ENCODE measurements at regions not wholly inside any gene's neighbourhood (a gene's known extent, or its start where the extent isn't known, plus 50 kb on each side); places are given as distances from the start of the nearest gene placed in this dataset.

DNA sequence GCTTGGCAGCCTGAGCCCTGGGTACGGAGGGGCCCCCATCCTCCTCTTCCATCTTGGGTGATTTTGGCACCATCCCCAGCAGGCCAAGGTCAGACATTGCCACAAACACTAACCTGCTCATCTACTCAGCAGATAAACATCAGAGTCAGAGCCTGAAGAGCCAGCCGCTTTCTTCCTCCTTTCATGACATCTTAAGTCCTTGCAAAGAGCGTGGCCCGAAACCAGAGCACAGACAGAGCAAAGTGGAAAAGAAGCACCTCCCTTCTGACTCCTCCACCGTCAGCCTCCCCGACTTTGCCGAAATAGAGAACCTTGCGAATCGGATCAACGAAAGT, 60.4 kb upstream of the RPH3AL start:
- DNase-seq (ENCODE audit: low read depth), result no peak

DNA sequence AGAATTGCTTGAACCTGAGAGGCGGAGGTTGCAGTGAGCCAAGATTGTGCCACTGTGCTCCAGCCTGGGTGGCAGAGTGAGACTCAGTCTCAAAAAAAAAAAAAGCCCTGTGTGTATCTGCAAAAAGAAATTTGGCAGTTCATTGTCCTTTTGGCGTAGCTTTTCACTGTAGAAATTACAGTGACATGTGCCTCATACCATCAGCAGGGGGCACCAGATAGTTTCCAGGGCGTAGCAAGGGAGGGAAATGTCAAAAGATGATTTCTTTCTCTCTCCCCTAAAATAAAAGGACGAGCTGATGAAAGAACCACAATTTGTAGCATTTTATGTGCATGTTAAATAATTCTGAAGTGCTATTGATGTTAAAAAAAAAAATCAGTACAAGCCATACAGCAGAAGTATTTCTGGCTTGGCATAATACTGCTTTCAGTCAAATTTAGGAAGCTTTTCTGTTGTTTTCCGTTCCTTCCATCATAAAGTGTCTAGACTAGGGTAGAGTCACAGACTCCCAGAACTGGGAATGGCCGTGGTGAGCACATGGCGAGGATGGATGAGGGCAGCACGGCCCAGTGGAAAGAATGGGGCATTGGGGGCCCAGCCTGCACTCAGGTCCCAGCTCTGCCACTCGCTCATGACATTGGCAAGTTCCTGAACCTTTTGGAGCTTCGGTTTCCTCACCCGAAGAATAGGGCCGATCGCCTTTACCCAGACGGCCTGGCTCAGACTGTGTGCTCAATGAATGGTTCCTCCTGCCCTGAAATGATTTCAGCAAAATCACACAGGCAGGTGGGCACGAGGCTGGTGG, 59.8 kb upstream of the RPH3AL start:
- DNase-seq (ENCODE audit: low read depth), result peak; percentile 48

DNA sequence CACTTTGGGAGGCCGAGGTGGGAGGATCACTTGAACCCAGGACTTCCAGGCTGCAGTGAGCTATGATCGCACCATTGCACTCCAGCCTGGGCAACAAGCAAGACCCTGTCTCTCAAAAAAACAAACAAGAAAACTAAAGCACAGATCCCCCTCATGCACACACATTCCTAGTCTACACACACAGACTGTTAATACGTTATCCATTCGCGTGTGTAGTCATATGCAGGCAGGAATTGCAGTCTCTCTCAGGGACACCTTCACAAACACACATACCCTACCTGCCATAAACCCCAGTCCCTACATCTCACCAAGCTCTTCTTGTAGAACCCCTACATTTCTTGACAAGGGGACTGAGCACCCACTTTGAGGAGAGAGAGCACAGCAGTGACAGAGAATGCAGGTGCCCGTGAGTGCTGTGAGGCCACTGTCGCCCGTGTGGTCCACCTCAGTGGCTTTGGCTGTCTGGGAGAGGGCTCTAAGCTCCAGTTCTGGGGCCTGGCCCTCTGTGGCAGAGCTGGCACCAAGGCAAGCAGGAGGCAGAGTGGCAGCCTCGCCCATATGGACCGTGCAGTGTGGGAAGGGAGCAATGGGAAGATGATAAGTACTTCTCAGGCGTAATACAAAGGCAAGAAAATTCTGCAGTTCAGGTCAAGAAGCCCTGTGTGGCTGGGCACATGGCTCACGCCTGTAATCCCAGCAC, 59.0 kb upstream of the RPH3AL start:
- no peak for DNase-seq (ENCODE audit: low read depth)

DNA sequence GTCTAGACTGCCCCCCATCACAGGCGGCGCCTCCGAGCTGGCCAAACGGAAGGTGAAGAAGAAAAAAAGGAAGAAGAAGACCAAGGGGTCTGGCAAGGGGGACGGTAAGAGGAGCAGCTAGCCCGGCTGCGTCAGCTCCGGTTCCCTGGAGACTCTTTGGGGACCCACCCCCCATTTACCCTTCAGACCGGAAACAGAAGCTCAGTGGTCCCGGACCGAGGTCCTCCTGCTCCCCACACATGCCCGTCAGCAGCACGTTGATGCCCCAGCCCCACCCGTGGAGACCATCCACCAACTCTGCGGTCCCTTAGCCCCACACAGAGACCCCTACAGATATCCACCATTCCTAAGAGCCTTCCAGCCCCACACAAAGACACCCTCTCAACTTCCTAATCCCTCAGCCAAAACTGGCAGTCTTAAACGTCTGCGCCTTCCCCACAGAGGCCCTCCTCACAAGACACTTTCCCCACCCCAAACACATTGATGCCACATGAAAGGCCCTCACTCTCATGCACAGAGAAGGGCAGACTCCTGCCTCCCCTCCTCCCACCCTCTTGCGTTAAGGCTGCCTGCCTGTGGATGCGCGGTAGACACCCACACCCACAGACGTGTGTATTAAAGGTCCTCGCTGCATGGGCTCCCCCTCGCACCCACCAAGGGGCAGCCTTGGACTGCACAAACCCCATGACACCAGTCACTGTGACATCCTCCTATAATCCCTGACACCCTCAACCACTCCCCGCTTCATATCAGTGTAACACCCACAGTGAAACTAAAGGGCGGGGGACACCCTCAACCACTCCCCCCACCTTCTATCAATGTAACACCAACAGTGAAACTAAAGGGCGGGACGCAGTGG, 58.2 kb upstream of the RPH3AL start:
- no peak for DNase-seq (ENCODE audit: low read depth)

DNA sequence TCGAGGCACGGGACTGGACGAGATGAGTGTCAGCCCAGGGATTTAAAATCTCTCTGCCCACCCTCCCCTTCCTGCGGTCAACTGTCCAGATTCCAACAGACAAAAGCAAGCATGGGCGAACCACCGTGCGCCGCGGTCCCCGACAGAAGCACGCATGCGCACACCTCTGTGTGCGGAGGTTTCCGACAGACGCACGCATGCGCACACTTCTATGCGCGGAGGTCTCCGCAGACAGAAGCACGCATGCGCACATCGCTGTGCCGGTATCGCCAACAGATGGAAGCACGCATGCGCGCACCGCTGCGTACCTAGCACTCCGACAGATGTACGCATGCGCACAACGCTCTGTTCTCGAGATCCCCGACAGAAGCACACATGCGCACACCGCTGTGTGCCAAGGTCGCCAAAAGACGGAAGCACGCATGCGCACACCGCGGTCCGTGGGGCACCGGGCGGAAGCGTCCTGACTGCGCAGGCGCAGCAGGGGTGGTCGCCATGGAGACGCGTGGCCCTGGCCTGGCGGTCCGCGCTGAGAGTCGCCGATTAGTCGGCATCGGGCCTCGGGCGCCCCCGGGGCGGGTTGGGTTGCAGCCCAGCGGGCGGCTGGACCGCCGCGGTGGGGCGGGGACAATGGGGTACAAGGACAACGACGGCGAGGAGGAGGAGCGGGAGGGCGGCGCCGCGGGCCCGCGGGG, 57.4 kb upstream of the RPH3AL start:
- peak; percentile 93 for DNase-seq (ENCODE audit: low read depth)

DNA sequence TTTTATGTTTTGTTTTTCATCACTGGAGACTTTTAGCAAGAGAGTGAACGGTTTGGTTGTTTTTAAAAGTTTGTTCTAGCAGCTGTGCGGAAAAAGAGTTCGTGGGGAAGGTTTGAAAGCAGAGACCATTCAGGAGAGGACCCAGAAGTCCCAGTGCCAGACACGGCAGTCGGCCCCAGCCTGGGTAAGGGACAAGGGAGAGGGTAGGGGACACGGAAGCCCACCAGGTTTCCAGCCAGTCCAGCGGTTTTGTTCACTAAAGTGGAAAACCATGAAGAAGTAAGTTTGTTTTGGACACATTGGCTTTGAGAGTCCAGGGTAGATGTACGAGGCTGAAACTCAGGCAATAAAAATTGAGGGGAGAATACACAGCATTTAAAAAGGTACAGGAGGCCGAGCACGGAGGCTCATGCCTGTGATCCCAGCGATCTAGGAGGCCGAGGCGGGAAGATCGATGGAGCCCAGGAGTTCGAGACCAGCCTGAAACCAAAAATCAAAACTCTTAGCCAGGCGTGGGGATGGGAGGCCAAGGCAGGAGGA, 56.8 kb upstream of the RPH3AL start:
- DNase-seq (ENCODE audit: low read depth), result no peak

DNA sequence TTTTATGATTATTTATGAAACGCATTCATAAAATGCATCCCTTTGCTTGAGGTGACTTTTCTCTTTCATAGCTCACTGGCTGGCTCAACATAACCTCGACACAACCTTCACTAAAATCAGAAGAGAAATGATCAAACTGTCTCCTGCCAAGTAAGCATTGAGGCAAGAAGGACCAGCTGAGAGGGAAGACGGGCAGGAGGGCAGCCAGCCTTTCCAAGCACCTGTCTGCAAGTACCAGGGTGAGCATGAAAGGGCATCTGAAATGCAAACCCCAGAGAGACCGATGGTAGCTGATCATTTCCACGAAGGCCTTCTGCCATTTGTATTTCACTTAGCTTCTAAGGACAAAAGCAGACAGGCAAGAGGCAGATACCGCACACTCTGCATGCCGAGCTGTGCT, 52.1 kb upstream of the RPH3AL start:
- DNase-seq (ENCODE audit: low read depth), result no peak
